ENCODE measurements at regions not wholly inside any gene's neighbourhood (a gene's known extent, or its start where the extent isn't known, plus 50 kb on each side); places are given as distances from the start of the nearest gene placed in this dataset.

- no peaks in the 10 kb centered on the region for H3K36me3 ChIP-seq (ENCODE audit: insufficient read depth, low read length)
- H3K9me3 ChIP-seq (ENCODE audit: low read length) = no peaks in the 10 kb centered on the region
- H3K79me2 ChIP-seq (ENCODE audit: insufficient read depth, low read length) = no peaks in the 10 kb centered on the region
- TF ChIP-seq EZH2 (IDR thresholded peaks at IDR 0.05; ENCODE audit: borderline replicate concordance, low read length) = no peak
- H3K4me2 ChIP-seq (ENCODE audit: low read length) = no peak overlapping the region
- H2AFZ ChIP-seq (ENCODE audit: low read length) = no peak overlapping the region
- H3K4me3 ChIP-seq (ENCODE audit: low read depth, low read length, poor library complexity, severe bottlenecking) = no peak overlapping the region
- no peak overlapping the region for H3K27ac ChIP-seq (ENCODE audit: low read depth, low read length, poor library complexity, severe bottlenecking)
- H3K9me2 ChIP-seq (ENCODE audit: low read depth, low read length) = no peaks in the 10 kb centered on the region
- no peaks in the 10 kb centered on the region for H3F3A ChIP-seq (ENCODE audit: insufficient read depth, low read length)
- H4K20me1 ChIP-seq (ENCODE audit: insufficient read depth, low read length) = no peaks in the 10 kb centered on the region
- H3K9ac ChIP-seq (ENCODE audit: low read length) = no peak overlapping the region
- H3K27me3 ChIP-seq (ENCODE audit: insufficient read depth, low read length) = no peaks in the 10 kb centered on the region
- no peaks in the 10 kb centered on the region for H3K4me1 ChIP-seq (ENCODE audit: insufficient read depth, low read length, severe bottlenecking)
These were observed 297.4 kb upstream of the TUSC1 start for GRCh38 chr9:25975667-25976066.

GRCh38 chr9:25964239-25964638, 286.0 kb upstream of the TUSC1 start:
- Histone ChIP-seq H3K4me1 (ENCODE audit: insufficient read depth, low read length, severe bottlenecking) (no peaks in the 10 kb centered on the region), H3K27me3 (ENCODE audit: insufficient read depth, low read length) (no peaks in the 10 kb centered on the region), H3K79me2 (ENCODE audit: insufficient read depth, low read length) (no peaks in the 10 kb centered on the region), H2AFZ (ENCODE audit: low read length) (no peak overlapping the region), H3K27ac (ENCODE audit: low read depth, low read length, poor library complexity, severe bottlenecking) (no peak overlapping the region), H3K4me3 (ENCODE audit: low read depth, low read length, poor library complexity, severe bottlenecking) (no peak overlapping the region), H3K36me3 (ENCODE audit: insufficient read depth, low read length) (no peaks in the 10 kb centered on the region), H3K9me2 (ENCODE audit: low read depth, low read length) (no peaks in the 10 kb centered on the region), H3K4me2 (ENCODE audit: low read length) (no peak overlapping the region), H3K9ac (ENCODE audit: low read length) (no peak overlapping the region), H3K9me3 (ENCODE audit: low read length) (no peaks in the 10 kb centered on the region), H3F3A (ENCODE audit: insufficient read depth, low read length) (no peaks in the 10 kb centered on the region), H4K20me1 (ENCODE audit: insufficient read depth, low read length) (no peaks in the 10 kb centered on the region)
- TF ChIP-seq EZH2 (IDR thresholded peaks at IDR 0.05; ENCODE audit: borderline replicate concordance, low read length) = no peak
- peak; percentile 77 for TF ChIP-seq CTCF (IDR thresholded peaks at IDR 0.05; ENCODE audit: low read length)

- Histone ChIP-seq H3K27me3 (ENCODE audit: insufficient read depth, low read length) (no peaks in the 10 kb centered on the region), H3F3A (ENCODE audit: insufficient read depth, low read length) (no peaks in the 10 kb centered on the region), H3K4me2 (ENCODE audit: low read length) (no peak overlapping the region), H3K27ac (ENCODE audit: low read depth, low read length, poor library complexity, severe bottlenecking) (no peak overlapping the region), H4K20me1 (ENCODE audit: insufficient read depth, low read length) (no peaks in the 10 kb centered on the region), H3K4me1 (ENCODE audit: insufficient read depth, low read length, severe bottlenecking) (no peaks in the 10 kb centered on the region), H3K9ac (ENCODE audit: low read length) (no peak overlapping the region), H3K4me3 (ENCODE audit: low read depth, low read length, poor library complexity, severe bottlenecking) (no peak overlapping the region), H3K9me2 (ENCODE audit: low read depth, low read length) (no peaks in the 10 kb centered on the region), H3K9me3 (ENCODE audit: low read length) (no peaks in the 10 kb centered on the region), H3K79me2 (ENCODE audit: insufficient read depth, low read length) (no peaks in the 10 kb centered on the region), H3K36me3 (ENCODE audit: insufficient read depth, low read length) (no peaks in the 10 kb centered on the region), H2AFZ (ENCODE audit: low read length) (no peak overlapping the region)
- TF ChIP-seq CTCF (IDR thresholded peaks at IDR 0.05; ENCODE audit: low read length) (no peak), EZH2 (IDR thresholded peaks at IDR 0.05; ENCODE audit: borderline replicate concordance, low read length) (no peak)
These were observed 281.9 kb upstream of the TUSC1 start for GRCh38 chr9:25960178-25960577.

- Histone ChIP-seq H3K4me2 (ENCODE audit: low read length) (no peak overlapping the region), H3K9me2 (ENCODE audit: low read depth, low read length) (no peaks in the 10 kb centered on the region), H3K4me3 (ENCODE audit: low read depth, low read length, poor library complexity, severe bottlenecking) (no peak overlapping the region), H3K27ac (ENCODE audit: low read depth, low read length, poor library complexity, severe bottlenecking) (no peak overlapping the region), H3F3A (ENCODE audit: insufficient read depth, low read length) (no peaks in the 10 kb centered on the region), H3K9ac (ENCODE audit: low read length) (no peak overlapping the region), H3K4me1 (ENCODE audit: insufficient read depth, low read length, severe bottlenecking) (no peaks in the 10 kb centered on the region), H3K9me3 (ENCODE audit: low read length) (no peaks in the 10 kb centered on the region), H3K36me3 (ENCODE audit: insufficient read depth, low read length) (no peaks in the 10 kb centered on the region), H3K79me2 (ENCODE audit: insufficient read depth, low read length) (no peaks in the 10 kb centered on the region), H2AFZ (ENCODE audit: low read length) (no peak overlapping the region), H4K20me1 (ENCODE audit: insufficient read depth, low read length) (no peaks in the 10 kb centered on the region), H3K27me3 (ENCODE audit: insufficient read depth, low read length) (no peaks in the 10 kb centered on the region)
- TF ChIP-seq EZH2 (IDR thresholded peaks at IDR 0.05; ENCODE audit: borderline replicate concordance, low read length) (no peak), CTCF (IDR thresholded peaks at IDR 0.05; ENCODE audit: low read length) (no peak)
These were observed 276.0 kb upstream of the TUSC1 start for GRCh38 chr9:25954209-25954608.
